Natural killer cell (primary cell): ENCODE measurements at regions not wholly inside any gene's neighbourhood (a gene's known extent, or its start where the extent isn't known, plus 50 kb on each side); places are given as distances from the start of the nearest gene placed in this dataset.

Experiments used
- ATAC-seq, 3 donors: fragments of 150-1000 bp in 2 of 3; fragments of 200-7000 bp in 1 of 3; cut with Tn5 transposase; 1 replicate in 1 of 3; 2 replicates in 2 of 3; pipeline ENCODE4 v1.10.0; 2021; ENCODE audit warnings: mild to moderate bottlenecking in 2 of 3, moderate library complexity in 2 of 3
- DNase-seq, 2 donors: peaks; one replicate each; pipeline versions ENCODE4 v3.0.0 to v3.0.0-alpha.2; 2013 to 2021; ENCODE audit warnings: mixed read lengths in 1 of 2
- H3K27ac ChIP-seq: one replicate; pipeline ENCODE4 v1.5.1; 2013; ENCODE audit warnings: mild to moderate bottlenecking, low read length
- H3K27me3 ChIP-seq: one replicate; pipeline ENCODE4 v1.6.1; 2013; ENCODE audit warnings: low read length; ENCODE audit not compliant: control insufficient read depth, insufficient read depth
- H3K36me3 ChIP-seq: one replicate; pipeline ENCODE4 v1.6.1; 2013; ENCODE audit warnings: low read length; ENCODE audit not compliant: control insufficient read depth, insufficient read depth
- H3K4me1 ChIP-seq: one replicate; pipeline ENCODE4 v1.6.1; 2013; ENCODE audit warnings: low read length; ENCODE audit not compliant: control insufficient read depth, insufficient read depth
- H3K4me3 ChIP-seq: one replicate; pipeline ENCODE4 v1.5.1; 2013; ENCODE audit warnings: low read length
- H3K9me3 ChIP-seq: one replicate; pipeline ENCODE4 v1.6.1; 2013; ENCODE audit warnings: low read length; ENCODE audit not compliant: control insufficient read depth, insufficient read depth
- H3K27ac Mint-ChIP-seq, 2 donors: one replicate each; pipeline ENCODE4 v1.8.0; 2022; ENCODE audit warnings: mild to moderate bottlenecking in 2 of 2, mixed read lengths in 2 of 2, moderate library complexity in 1 of 2
- H3K27me3 Mint-ChIP-seq, 2 donors: one replicate each; pipeline ENCODE4 v1.8.0; 2022; ENCODE audit warnings: low read depth in 2 of 2, mixed read lengths in 2 of 2
- H3K36me3 Mint-ChIP-seq: one replicate; pipeline ENCODE4 v1.8.0; 2022; ENCODE audit warnings: mixed read lengths
- H3K4me1 Mint-ChIP-seq, 2 donors: one replicate each; pipeline ENCODE4 v1.8.0; 2022; ENCODE audit warnings: mixed read lengths in 2 of 2
- H3K4me3 Mint-ChIP-seq: one replicate; pipeline ENCODE4 v1.8.0; 2022; ENCODE audit warnings: mild to moderate bottlenecking, moderate library complexity, mixed read lengths
- H3K9me3 Mint-ChIP-seq, 2 donors: one replicate each; pipeline ENCODE4 v1.8.0; 2022; ENCODE audit warnings: mixed read lengths in 2 of 2
- WGBS: methylation state at CpG from one replicate; pipeline ENCODE4 v1.1.7; 2013; ENCODE audit warnings: missing lambda C conversion rate; ENCODE audit not compliant: insufficient coverage; 5-methylcytosine and 5-hydroxymethylcytosine counted together
- intact Hi-C: fragments of 100-400 bp; cut with micrococcal nuclease; formaldehyde crosslinking; loops from one replicate; pipeline ENCODE4 v1.14.2; 2022
- TF ChIP-seq, protein P1 (sequence below): fragments of 200-600 bp; IDR thresholded peaks from one replicate; pipeline ENCODE4 v1.8.0; 2022; ENCODE audit warnings: antibody characterized with exemption

DNA sequence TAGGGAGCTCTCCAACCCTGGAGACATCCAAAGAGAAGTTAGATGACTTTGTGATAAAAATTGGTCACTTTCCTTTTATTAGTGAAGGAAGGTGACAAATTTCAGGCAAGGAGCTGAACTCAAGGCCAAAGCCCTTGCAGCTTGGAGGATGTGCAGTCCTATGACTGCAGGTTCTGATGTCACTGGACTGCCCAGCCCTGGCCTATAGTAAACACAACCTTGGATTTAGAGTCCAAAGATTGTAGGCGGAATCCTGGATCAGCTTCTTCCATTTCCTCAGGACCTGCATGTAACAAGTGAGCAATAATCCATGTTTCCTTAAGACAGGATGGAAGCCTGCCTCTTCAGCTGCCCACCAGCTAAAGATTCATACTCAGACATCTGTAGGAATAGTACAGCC, 169.3 kb upstream of the ZC3H12A start:
- H3K4me1 Mint-ChIP-seq: no peaks in the 10 kb centered on the region
- no peaks in the 10 kb centered on the region for H3K4me1 ChIP-seq
- no peaks in the 10 kb centered on the region for H3K9me3 ChIP-seq
- no peaks in the 10 kb centered on the region for H3K27me3 Mint-ChIP-seq
- H3K27me3 ChIP-seq: no peaks in the 10 kb centered on the region
- DNase-seq (no peak), ATAC-seq (no peak)
- H3K4me3 Mint-ChIP-seq: no peak overlapping the region
- no peak overlapping the region for H3K27ac Mint-ChIP-seq
- no peaks in the 10 kb centered on the region for H3K36me3 Mint-ChIP-seq
- H3K27ac ChIP-seq: no peak overlapping the region
- WGBS: 95% methylated on average over 1 of the region's 1 CpG
- H3K36me3 ChIP-seq: no peaks in the 10 kb centered on the region
- H3K4me3 ChIP-seq: no peak overlapping the region
- intact Hi-C loops: no loop called here
- no peaks in the 10 kb centered on the region for H3K9me3 Mint-ChIP-seq
- TF ChIP-seq, protein P1, sequence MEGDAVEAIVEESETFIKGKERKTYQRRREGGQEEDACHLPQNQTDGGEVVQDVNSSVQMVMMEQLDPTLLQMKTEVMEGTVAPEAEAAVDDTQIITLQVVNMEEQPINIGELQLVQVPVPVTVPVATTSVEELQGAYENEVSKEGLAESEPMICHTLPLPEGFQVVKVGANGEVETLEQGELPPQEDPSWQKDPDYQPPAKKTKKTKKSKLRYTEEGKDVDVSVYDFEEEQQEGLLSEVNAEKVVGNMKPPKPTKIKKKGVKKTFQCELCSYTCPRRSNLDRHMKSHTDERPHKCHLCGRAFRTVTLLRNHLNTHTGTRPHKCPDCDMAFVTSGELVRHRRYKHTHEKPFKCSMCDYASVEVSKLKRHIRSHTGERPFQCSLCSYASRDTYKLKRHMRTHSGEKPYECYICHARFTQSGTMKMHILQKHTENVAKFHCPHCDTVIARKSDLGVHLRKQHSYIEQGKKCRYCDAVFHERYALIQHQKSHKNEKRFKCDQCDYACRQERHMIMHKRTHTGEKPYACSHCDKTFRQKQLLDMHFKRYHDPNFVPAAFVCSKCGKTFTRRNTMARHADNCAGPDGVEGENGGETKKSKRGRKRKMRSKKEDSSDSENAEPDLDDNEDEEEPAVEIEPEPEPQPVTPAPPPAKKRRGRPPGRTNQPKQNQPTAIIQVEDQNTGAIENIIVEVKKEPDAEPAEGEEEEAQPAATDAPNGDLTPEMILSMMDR: no peak

DNA sequence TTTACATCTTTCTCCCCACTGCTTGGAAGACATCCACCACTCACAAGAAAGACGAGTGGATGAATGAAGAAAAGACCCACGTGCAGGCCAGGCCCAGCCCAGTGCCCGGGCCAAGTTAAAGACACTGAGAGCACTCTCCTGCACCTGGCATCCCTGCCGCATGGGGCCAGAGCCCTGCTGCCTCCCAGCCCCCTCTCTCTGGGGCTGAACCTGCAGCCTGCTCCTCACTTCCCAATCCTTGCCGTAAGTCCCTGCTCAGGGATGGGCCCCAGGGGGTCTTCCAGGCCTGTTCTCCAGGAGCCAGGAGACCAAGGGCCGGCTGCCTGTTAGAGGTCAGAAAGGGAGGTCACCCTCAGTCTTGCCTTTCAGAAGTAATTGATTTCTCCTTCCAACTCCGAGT, 168.5 kb upstream of the ZC3H12A start:
- Histone ChIP-seq H3K27ac (no peak overlapping the region), H3K27me3 (no peaks in the 10 kb centered on the region), H3K9me3 (no peaks in the 10 kb centered on the region), H3K4me1 (no peaks in the 10 kb centered on the region), H3K36me3 (no peaks in the 10 kb centered on the region), H3K4me3 (no peak overlapping the region)
- Mint-ChIP-seq H3K36me3 (no peaks in the 10 kb centered on the region), H3K9me3 (no peaks in the 10 kb centered on the region), H3K27ac (no peak overlapping the region), H3K27me3 (peaks cover 0 to 4% of the 10 kb centered on the region in 2 donors), H3K4me3 (no peak overlapping the region), H3K4me1 (no peaks in the 10 kb centered on the region)
- 73% methylated on average over 7 of the region's 7 CpGs for WGBS
- DNase-seq: no peak
- intact Hi-C loops: no loop called here
- TF ChIP-seq, protein P1: no peak
- no peak for ATAC-seq

DNA sequence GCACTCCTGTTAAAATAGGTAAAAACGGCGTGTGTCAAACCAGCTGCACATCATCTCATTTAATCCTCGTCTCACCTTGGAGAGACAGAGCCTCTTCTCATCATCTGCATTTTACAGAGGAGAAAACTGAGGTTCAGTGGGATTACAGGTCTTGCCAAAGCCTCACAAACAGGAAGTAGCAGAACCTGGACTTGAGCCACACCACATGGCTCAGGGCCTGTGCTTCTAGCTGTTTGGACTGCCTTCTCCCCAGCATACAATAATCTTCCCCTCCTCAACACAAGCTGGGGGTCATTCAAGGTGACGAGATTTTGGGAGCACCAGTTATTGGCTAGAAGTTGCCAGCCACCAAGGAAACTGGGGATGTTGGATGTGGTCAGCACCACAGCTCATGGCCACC, 167.9 kb upstream of the ZC3H12A start:
- ATAC-seq (no peak), DNase-seq (no peak)
- intact Hi-C loops: no loop called here
- H3K27ac ChIP-seq: no peak overlapping the region
- H3K27ac Mint-ChIP-seq: no peak overlapping the region
- H3K27me3 ChIP-seq: no peaks in the 10 kb centered on the region
- H3K27me3 Mint-ChIP-seq: peaks cover 0 to 8% of the 10 kb centered on the region in 2 donors
- H3K36me3 ChIP-seq: no peaks in the 10 kb centered on the region
- H3K4me3 Mint-ChIP-seq: no peak overlapping the region
- no peaks in the 10 kb centered on the region for H3K9me3 Mint-ChIP-seq
- H3K4me1 ChIP-seq: no peaks in the 10 kb centered on the region
- TF ChIP-seq, protein P1: no peak
- H3K4me1 Mint-ChIP-seq: no peaks in the 10 kb centered on the region
- H3K36me3 Mint-ChIP-seq: no peaks in the 10 kb centered on the region
- 63% methylated on average over 4 of the region's 4 CpGs for WGBS
- no peak overlapping the region for H3K4me3 ChIP-seq
- no peaks in the 10 kb centered on the region for H3K9me3 ChIP-seq

DNA sequence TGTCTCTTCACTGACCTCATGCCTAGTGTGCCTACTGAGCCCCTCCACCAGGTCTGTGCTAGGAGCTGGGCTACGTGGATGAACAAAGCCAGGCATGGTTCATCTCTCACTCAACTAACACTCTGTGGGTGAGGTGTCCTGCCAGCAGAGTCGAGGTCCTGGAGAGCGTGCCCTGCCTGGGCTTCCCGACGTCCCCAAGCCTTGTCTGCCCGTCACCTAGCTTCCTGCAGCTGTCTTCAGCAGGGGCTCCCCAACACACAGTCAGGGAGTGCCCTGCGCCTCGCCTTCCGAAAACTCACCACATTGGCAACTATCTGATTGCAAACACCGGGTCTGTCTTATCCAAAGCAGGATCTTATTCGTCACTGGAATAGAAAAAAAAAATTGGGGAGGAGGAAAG, 167.5 kb upstream of the ZC3H12A start:
- Mint-ChIP-seq H3K4me1 (no peaks in the 10 kb centered on the region), H3K27ac (no peak overlapping the region), H3K4me3 (no peak overlapping the region), H3K9me3 (no peaks in the 10 kb centered on the region), H3K27me3 (peaks cover 1 to 10% of the 10 kb centered on the region in 2 donors), H3K36me3 (no peaks in the 10 kb centered on the region)
- Histone ChIP-seq H3K36me3 (no peaks in the 10 kb centered on the region), H3K9me3 (no peaks in the 10 kb centered on the region), H3K27me3 (no peaks in the 10 kb centered on the region), H3K27ac (no peak overlapping the region), H3K4me1 (no peaks in the 10 kb centered on the region), H3K4me3 (no peak overlapping the region)
- WGBS: 88% methylated on average over 11 of the region's 11 CpGs
- ATAC-seq: no peak
- DNase-seq: no peak
- TF ChIP-seq, protein P1: no peak
- intact Hi-C loops: no loop called here
